ENCODE measurements at regions not wholly inside any gene's neighbourhood (a gene's known extent, or its start where the extent isn't known, plus 50 kb on each side); places are given as distances from the start of the nearest gene placed in this dataset.

- Histone ChIP-seq H2AFZ (ENCODE audit: low read depth, low read length) (no peak overlapping the region), H3K9ac (ENCODE audit: insufficient read depth in 1 of 2, low read depth in 2 of 2, low read length in 2 of 2) (no peak overlapping the region), H3K9me3 (replicated peaks; ENCODE audit: control insufficient read depth, insufficient read depth, low read depth, low read length) (peaks cover 1% of the 10 kb centered on the region; the same call in 1 of the 2 replicates), H3K4me1 (replicated peaks in 1 of 2; ENCODE audit: control insufficient read depth in 2 of 2, insufficient read depth in 2 of 2, low read length in 2 of 2) (no peaks in the 10 kb centered on the region), H3K36me3 (ENCODE audit: control insufficient read depth, insufficient read depth, low read length) (no peaks in the 10 kb centered on the region), H3K79me2 (ENCODE audit: control insufficient read depth, insufficient read depth, low read length) (no peaks in the 10 kb centered on the region), H3K27ac (ENCODE audit: extremely low read depth, low read depth, low read length) (no peak overlapping the region), H3K4me3 (no peak overlapping the region), H3K27me3 (ENCODE audit: control insufficient read depth in 2 of 2, insufficient read depth in 2 of 2, low read length in 2 of 2) (no peaks in the 10 kb centered on the region), H3K9me1 (ENCODE audit: control insufficient read depth, insufficient read depth, low read length) (no peaks in the 10 kb centered on the region), H3K4me2 (ENCODE audit: insufficient read depth, low read length) (no peak overlapping the region), H4K20me1 (replicated peaks; ENCODE audit: control insufficient read depth, insufficient read depth, low read length) (no peaks in the 10 kb centered on the region)
- DNase-seq (ENCODE audit: extremely low read depth in 1 of 4, low spot score in 3 of 4) (no peak), FAIRE-seq (no peak), ATAC-seq (no peak)
- ChIA-PET CTCF (ENCODE audit: low intra/inter-chr PET ratio) (no interaction called here), POLR2A (no interaction called here)
- intact Hi-C loops (cut with micrococcal nuclease) (no loop called here), in situ Hi-C loops (cut with MboI) (no loop called here)
- no TSS peak for BruUV-seq (replicated peaks)
- TF ChIP-seq BDP1 (IDR thresholded peaks at IDR 0.05; ENCODE audit: insufficient read depth, insufficient read length), result no peak
- no peak for TF ChIP-seq LCOR (CRISPR knock-in tag; IDR thresholded peaks at IDR 0.05)
- TF ChIP-seq MTA3 (IDR thresholded peaks at IDR 0.05; ENCODE audit: borderline replicate concordance), result no peak
- no peak for TF ChIP-seq PREB (CRISPR knock-in tag; IDR thresholded peaks at IDR 0.05)
- no peak for TF ChIP-seq ZNF23 (CRISPR knock-in tag; IDR thresholded peaks at IDR 0.05)
- TF ChIP-seq MAZ (CRISPR knock-in tag; conservative IDR thresholded peaks at IDR 0.05 in 1 of 2, IDR thresholded peaks at IDR 0.05 in 1 of 2), result no peak
- no peak for TF ChIP-seq ZFP30 (CRISPR knock-in tag; IDR thresholded peaks at IDR 0.05; ENCODE audit: borderline replicate concordance)
- TF ChIP-seq SP2 (IDR thresholded peaks at IDR 0.05; ENCODE audit: extremely low read depth, low read depth, low read length, poor library complexity, severe bottlenecking), result no peak
- TF ChIP-seq ARID3B (CRISPR knock-in tag; IDR thresholded peaks at IDR 0.05; ENCODE audit: borderline replicate concordance), result no peak
- no peak for TF ChIP-seq ZNF263 (CRISPR knock-in tag; IDR thresholded peaks at IDR 0.05; ENCODE audit: borderline replicate concordance)
- no peak for TF ChIP-seq RAD51 (IDR thresholded peaks at IDR 0.05; ENCODE audit: borderline replicate concordance, low read depth)
- TF ChIP-seq MECOM (CRISPR knock-in tag; IDR thresholded peaks at IDR 0.05), result no peak
- TF ChIP-seq CHD1 (IDR thresholded peaks at IDR 0.05; ENCODE audit: low read length), result no peak
- TF ChIP-seq HMGXB4 (CRISPR knock-in tag; IDR thresholded peaks at IDR 0.05), result no peak
- no peak for TF ChIP-seq FIP1L1 (IDR thresholded peaks at IDR 0.05; ENCODE audit: low read depth, low read length, poor library complexity, severe bottlenecking)
- TF ChIP-seq ZNF431 (CRISPR knock-in tag; IDR thresholded peaks at IDR 0.05), result no peak
- TF ChIP-seq JUN (IDR thresholded peaks at IDR 0.05; ENCODE audit: borderline replicate concordance, low read depth, low read length), result no peak
- TF ChIP-seq JUN (CRISPR knock-in tag; IDR thresholded peaks at IDR 0.05; ENCODE audit: borderline replicate concordance), result no peak
- no peak for TF ChIP-seq THRAP3 (IDR thresholded peaks at IDR 0.05; ENCODE audit: borderline replicate concordance)
- no peak for TF ChIP-seq SPI1 (IDR thresholded peaks at IDR 0.05; ENCODE audit: borderline replicate concordance, low read depth, low read length)
Observed at GRCh38 chr15:27660676-27661075, 438.4 kb downstream of the OCA2 start.
